ENCODE measurements at regions not wholly inside any gene's neighbourhood (a gene's known extent, or its start where the extent isn't known, plus 50 kb on each side); places are given as distances from the start of the nearest gene placed in this dataset.

DNA sequence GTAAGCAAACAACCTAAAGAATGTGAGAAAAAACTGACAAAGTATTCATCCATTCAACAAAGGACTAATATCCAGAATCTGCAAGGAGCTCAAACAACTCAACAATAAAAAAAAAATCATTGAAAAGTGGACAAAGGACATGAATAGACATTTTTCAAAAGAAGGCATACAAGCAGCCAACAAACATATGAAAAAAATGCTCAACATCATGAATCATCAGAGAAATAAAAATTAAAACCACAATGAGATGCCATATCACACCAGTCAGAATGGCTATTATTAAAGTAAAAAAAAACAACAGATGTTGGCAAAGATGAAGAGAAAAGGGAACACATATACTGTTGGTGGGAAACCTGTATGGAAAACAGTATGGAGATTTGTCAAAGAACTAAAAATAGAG, 120.7 kb upstream of the ADGRL3 start:
- TF ChIP-seq, protein P1, sequence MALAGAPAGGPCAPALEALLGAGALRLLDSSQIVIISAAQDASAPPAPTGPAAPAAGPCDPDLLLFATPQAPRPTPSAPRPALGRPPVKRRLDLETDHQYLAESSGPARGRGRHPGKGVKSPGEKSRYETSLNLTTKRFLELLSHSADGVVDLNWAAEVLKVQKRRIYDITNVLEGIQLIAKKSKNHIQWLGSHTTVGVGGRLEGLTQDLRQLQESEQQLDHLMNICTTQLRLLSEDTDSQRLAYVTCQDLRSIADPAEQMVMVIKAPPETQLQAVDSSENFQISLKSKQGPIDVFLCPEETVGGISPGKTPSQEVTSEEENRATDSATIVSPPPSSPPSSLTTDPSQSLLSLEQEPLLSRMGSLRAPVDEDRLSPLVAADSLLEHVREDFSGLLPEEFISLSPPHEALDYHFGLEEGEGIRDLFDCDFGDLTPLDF (CRISPR knock-in tag; IDR thresholded peaks at IDR 0.05), result no peak
- TF ChIP-seq, protein P2, sequence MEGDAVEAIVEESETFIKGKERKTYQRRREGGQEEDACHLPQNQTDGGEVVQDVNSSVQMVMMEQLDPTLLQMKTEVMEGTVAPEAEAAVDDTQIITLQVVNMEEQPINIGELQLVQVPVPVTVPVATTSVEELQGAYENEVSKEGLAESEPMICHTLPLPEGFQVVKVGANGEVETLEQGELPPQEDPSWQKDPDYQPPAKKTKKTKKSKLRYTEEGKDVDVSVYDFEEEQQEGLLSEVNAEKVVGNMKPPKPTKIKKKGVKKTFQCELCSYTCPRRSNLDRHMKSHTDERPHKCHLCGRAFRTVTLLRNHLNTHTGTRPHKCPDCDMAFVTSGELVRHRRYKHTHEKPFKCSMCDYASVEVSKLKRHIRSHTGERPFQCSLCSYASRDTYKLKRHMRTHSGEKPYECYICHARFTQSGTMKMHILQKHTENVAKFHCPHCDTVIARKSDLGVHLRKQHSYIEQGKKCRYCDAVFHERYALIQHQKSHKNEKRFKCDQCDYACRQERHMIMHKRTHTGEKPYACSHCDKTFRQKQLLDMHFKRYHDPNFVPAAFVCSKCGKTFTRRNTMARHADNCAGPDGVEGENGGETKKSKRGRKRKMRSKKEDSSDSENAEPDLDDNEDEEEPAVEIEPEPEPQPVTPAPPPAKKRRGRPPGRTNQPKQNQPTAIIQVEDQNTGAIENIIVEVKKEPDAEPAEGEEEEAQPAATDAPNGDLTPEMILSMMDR (IDR thresholded peaks at IDR 0.05), result no peak
- TF ChIP-seq ZNF232 (CRISPR knock-in tag; IDR thresholded peaks at IDR 0.05), result no peak
- TF ChIP-seq NR1H2 (CRISPR knock-in tag; IDR thresholded peaks at IDR 0.05), result no peak
- TF ChIP-seq, protein P3, sequence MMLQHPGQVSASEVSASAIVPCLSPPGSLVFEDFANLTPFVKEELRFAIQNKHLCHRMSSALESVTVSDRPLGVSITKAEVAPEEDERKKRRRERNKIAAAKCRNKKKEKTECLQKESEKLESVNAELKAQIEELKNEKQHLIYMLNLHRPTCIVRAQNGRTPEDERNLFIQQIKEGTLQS (CRISPR knock-in tag; conservative IDR thresholded peaks at IDR 0.05), result no peak
- TF ChIP-seq GABPB1 (CRISPR knock-in tag; IDR thresholded peaks at IDR 0.05), result no peak
- no peak for TF ChIP-seq CREM (CRISPR knock-in tag; IDR thresholded peaks at IDR 0.05)
- TF ChIP-seq, protein P4, sequence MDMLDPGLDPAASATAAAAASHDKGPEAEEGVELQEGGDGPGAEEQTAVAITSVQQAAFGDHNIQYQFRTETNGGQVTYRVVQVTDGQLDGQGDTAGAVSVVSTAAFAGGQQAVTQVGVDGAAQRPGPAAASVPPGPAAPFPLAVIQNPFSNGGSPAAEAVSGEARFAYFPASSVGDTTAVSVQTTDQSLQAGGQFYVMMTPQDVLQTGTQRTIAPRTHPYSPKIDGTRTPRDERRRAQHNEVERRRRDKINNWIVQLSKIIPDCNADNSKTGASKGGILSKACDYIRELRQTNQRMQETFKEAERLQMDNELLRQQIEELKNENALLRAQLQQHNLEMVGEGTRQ (CRISPR knock-in tag; IDR thresholded peaks at IDR 0.05), result no peak
- TF ChIP-seq, protein P5, sequence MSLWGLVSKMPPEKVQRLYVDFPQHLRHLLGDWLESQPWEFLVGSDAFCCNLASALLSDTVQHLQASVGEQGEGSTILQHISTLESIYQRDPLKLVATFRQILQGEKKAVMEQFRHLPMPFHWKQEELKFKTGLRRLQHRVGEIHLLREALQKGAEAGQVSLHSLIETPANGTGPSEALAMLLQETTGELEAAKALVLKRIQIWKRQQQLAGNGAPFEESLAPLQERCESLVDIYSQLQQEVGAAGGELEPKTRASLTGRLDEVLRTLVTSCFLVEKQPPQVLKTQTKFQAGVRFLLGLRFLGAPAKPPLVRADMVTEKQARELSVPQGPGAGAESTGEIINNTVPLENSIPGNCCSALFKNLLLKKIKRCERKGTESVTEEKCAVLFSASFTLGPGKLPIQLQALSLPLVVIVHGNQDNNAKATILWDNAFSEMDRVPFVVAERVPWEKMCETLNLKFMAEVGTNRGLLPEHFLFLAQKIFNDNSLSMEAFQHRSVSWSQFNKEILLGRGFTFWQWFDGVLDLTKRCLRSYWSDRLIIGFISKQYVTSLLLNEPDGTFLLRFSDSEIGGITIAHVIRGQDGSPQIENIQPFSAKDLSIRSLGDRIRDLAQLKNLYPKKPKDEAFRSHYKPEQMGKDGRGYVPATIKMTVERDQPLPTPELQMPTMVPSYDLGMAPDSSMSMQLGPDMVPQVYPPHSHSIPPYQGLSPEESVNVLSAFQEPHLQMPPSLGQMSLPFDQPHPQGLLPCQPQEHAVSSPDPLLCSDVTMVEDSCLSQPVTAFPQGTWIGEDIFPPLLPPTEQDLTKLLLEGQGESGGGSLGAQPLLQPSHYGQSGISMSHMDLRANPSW (CRISPR knock-in tag; conservative IDR thresholded peaks at IDR 0.05; ENCODE audit: low read depth), result no peak
- TF ChIP-seq, protein P6, sequence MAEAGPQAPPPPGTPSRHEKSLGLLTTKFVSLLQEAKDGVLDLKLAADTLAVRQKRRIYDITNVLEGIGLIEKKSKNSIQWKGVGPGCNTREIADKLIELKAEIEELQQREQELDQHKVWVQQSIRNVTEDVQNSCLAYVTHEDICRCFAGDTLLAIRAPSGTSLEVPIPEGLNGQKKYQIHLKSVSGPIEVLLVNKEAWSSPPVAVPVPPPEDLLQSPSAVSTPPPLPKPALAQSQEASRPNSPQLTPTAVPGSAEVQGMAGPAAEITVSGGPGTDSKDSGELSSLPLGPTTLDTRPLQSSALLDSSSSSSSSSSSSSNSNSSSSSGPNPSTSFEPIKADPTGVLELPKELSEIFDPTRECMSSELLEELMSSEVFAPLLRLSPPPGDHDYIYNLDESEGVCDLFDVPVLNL (CRISPR knock-in tag; IDR thresholded peaks at IDR 0.05; ENCODE audit: borderline replicate concordance, low read depth), result no peak

Data from WTC11 (cell line).